Gastroesophageal sphincter (tissue), 4 donors: ENCODE measurements at regions not wholly inside any gene's neighbourhood (a gene's known extent, or its start where the extent isn't known, plus 50 kb on each side); places are given as distances from the start of the nearest gene placed in this dataset.

ENCODE experiments used
- ATAC-seq: fragments of 150-250 bp; one replicate; pipeline ENCODE4 v1.9.1; 2016; ENCODE audit warnings: mild to moderate bottlenecking, moderate library complexity
- H3K27ac ChIP-seq, 4 donors: fragments of 200-600 bp; sonication (generic) in 3 of 4; 1 replicate in 3 of 4; 2 replicates in 1 of 4; pipeline ENCODE4 v1.5.1; 2016 to 2019
- H3K27me3 ChIP-seq: fragments of 200-600 bp; sonication (generic); one replicate; pipeline ENCODE4 v1.5.1; 2019
- H3K36me3 ChIP-seq, 2 donors: fragments of 200-600 bp; sonication (generic); one replicate each; pipeline ENCODE4 v1.5.1; 2019; ENCODE audit warnings: control low read depth in 1 of 2
- H3K4me1 ChIP-seq, 3 donors: fragments of 200-600 bp; sonication (generic); 1 replicate in 2 of 3; 2 replicates in 1 of 3; pipeline ENCODE4 v1.5.1; 2016 to 2019; ENCODE audit warnings: control low read depth in 2 of 3
- H3K4me3 ChIP-seq, 2 donors: fragments of 200-600 bp; sonication (generic); one replicate each; pipeline ENCODE4 v1.5.1; 2019; ENCODE audit warnings: mild to moderate bottlenecking in 1 of 2, moderate library complexity in 1 of 2
- H3K9me3 ChIP-seq, 3 donors: fragments of 200-600 bp; sonication (generic); one replicate each; pipeline ENCODE4 v1.5.1; 2017 to 2019; ENCODE audit warnings: control low read depth in 2 of 3
- CTCF ChIP-seq, 4 experiments: fragments of 200-600 bp in 2 of 4; fragments of 450-650 bp in 2 of 4; sonication (generic) in 1 of 4; IDR thresholded peaks; one replicate each; pipeline ENCODE4 v1.5.1; 2017 to 2019; ENCODE audit warnings: antibody characterized with exemption in 4 of 4, mild to moderate bottlenecking in 2 of 4, moderate library complexity in 2 of 4
- EP300 ChIP-seq: sonication (generic); formaldehyde crosslinking; IDR thresholded peaks from one replicate; pipeline ENCODE4 v1.6.1; 2017; ENCODE audit warnings: antibody characterized with exemption, mild to moderate bottlenecking
- POLR2A ChIP-seq, 2 donors: fragments of 450-650 bp; IDR thresholded peaks; one replicate each; pipeline ENCODE4 v1.6.1; 2017; ENCODE audit warnings: antibody characterized with exemption in 2 of 2, mild to moderate bottlenecking in 2 of 2, moderate library complexity in 1 of 2
- POLR2AphosphoS5 ChIP-seq: sonication (generic); formaldehyde crosslinking; IDR thresholded peaks from one replicate; pipeline ENCODE4 v1.6.1; 2017; ENCODE audit warnings: antibody characterized with exemption
- WGBS, 2 donors: methylation state at CpG; one replicate each; pipeline ENCODE4 v1.1.5; 2018; ENCODE audit warnings: low coverage in 1 of 2; 5-methylcytosine and 5-hydroxymethylcytosine counted together

- 39 to 62% methylated on average over 15 to 17 of the region's 23 CpGs for WGBS, 2 donors
- H3K9me3 ChIP-seq = peaks cover 0 to 19% (median 0%) of the 10 kb centered on the region in 3 donors
- no peaks in the 10 kb centered on the region for H3K36me3 ChIP-seq
- no peak for TF ChIP-seq CTCF (IDR thresholded peaks at IDR 0.05)
- TF ChIP-seq POLR2AphosphoS5 = no peak
- no peak for TF ChIP-seq POLR2A (IDR thresholded peaks at IDR 0.05)
- H3K27me3 ChIP-seq = peaks cover 63% of the 10 kb centered on the region
- no peak for ATAC-seq
- H3K4me1 ChIP-seq = no peaks in the 10 kb centered on the region
- no peak overlapping the region for H3K4me3 ChIP-seq
- H3K27ac ChIP-seq = no peak overlapping the region
These were observed 1107.6 kb downstream of the BRD1 start for GRCh38 chr22:48719978-48720661.

GRCh38 chr22:48718818-48719500 is 1108.7 kb downstream of the BRD1 start:
- ATAC-seq = no peak
- Histone ChIP-seq H3K4me1 (no peaks in the 10 kb centered on the region), H3K36me3 (no peaks in the 10 kb centered on the region), H3K4me3 (no peak overlapping the region), H3K27me3 (peaks cover 68% of the 10 kb centered on the region), H3K9me3 (peaks cover 0 to 15% (median 0%) of the 10 kb centered on the region in 3 donors), H3K27ac (no peak overlapping the region)
- 32% methylated on average over 5 of the region's 22 CpGs; no CpG with 5 or more reads in 1 of the 2 donors for WGBS, 2 donors
- TF ChIP-seq CTCF (IDR thresholded peaks at IDR 0.05) (no peak), POLR2AphosphoS5 (no peak), POLR2A (IDR thresholded peaks at IDR 0.05) (no peak), EP300 (no peak)

- no peak for ATAC-seq
- WGBS, 2 donors = 27 to 80% methylated on average over 1 to 3 of the region's 31 CpGs
These were observed 1109.5 kb downstream of the BRD1 start for GRCh38 chr22:48717883-48718817.

More at GRCh38 chr22:48717883-48718817, 1109.5 kb downstream of the BRD1 start:
- no peak for TF ChIP-seq POLR2A (IDR thresholded peaks at IDR 0.05)
- no peak for TF ChIP-seq EP300
- no peak for TF ChIP-seq POLR2AphosphoS5
- no peak for TF ChIP-seq CTCF (IDR thresholded peaks at IDR 0.05)
- Histone ChIP-seq H3K27me3 (peaks cover 70% of the 10 kb centered on the region), H3K36me3 (no peaks in the 10 kb centered on the region), H3K9me3 (peaks cover 0 to 15% (median 0%) of the 10 kb centered on the region in 3 donors), H3K4me3 (no peak overlapping the region), H3K27ac (no peak overlapping the region), H3K4me1 (no peaks in the 10 kb centered on the region)
